ENCODE measurements at regions not wholly inside any gene's neighbourhood (a gene's known extent, or its start where the extent isn't known, plus 50 kb on each side); places are given as distances from the start of the nearest gene placed in this dataset.

GRCh38 chr4:56744030-56744429 is 62.9 kb upstream of the HOPX start (continued):
- TF ChIP-seq USF2 (IDR thresholded peaks at IDR 0.05; ENCODE audit: low read length): no peak

All from H1 (cell line).